Neural cell (in vitro differentiated cells): ENCODE measurements at regions not wholly inside any gene's neighbourhood (a gene's known extent, or its start where the extent isn't known, plus 50 kb on each side); places are given as distances from the start of the nearest gene placed in this dataset.

Experiments
- H2AFZ ChIP-seq: fragments of 200-600, 300-800 bp; sonication (generic), shearing (Covaris generic); 2 replicates; pipeline ENCODE4 v1.6.0; 2014; ENCODE audit warnings: low read depth, mild to moderate bottlenecking, antibody characterized with exemption, low read length, moderate library complexity
- H3F3A ChIP-seq: fragments of 200-600 bp; shearing (Covaris generic); 2 replicates; pipeline ENCODE4 v1.6.1; 2016; ENCODE audit warnings: mild to moderate bottlenecking, moderate library complexity, mixed read lengths, antibody characterized with exemption, low read length; ENCODE audit not compliant: insufficient read depth, poor library complexity, severe bottlenecking
- H3K27ac ChIP-seq: fragments of 200-600, 300-800 bp; sonication (generic), shearing (Covaris generic); 2 replicates; pipeline ENCODE4 v1.5.1; 2014; ENCODE audit warnings: mild to moderate bottlenecking, low read length, moderate library complexity
- H3K27me3 ChIP-seq: fragments of 300-800, 200-600 bp; sonication (generic), shearing (Covaris generic); 2 replicates; pipeline ENCODE4 v1.6.0; 2014; ENCODE audit warnings: mild to moderate bottlenecking, low read depth, low read length, moderate library complexity; ENCODE audit not compliant: insufficient read depth
- H3K36me3 ChIP-seq: fragments of 300-800, 200-600 bp; sonication (generic), shearing (Covaris generic); 2 replicates; pipeline ENCODE4 v1.5.1; 2014; ENCODE audit warnings: mild to moderate bottlenecking, antibody characterized with exemption, low read length, moderate library complexity; ENCODE audit not compliant: insufficient read depth
- H3K4me2 ChIP-seq: fragments of 300-800, 200-600 bp; sonication (generic), shearing (Covaris generic); 2 replicates; pipeline ENCODE4 v1.6.0; 2014; ENCODE audit warnings: mild to moderate bottlenecking, low read length
- H3K4me3 ChIP-seq: fragments of 300-800, 200-600 bp; sonication (generic), shearing (Covaris generic); 2 replicates; pipeline ENCODE4 v1.5.1; 2014; ENCODE audit warnings: mild to moderate bottlenecking, low read length, moderate library complexity
- H3K79me2 ChIP-seq: fragments of 200-600 bp; shearing (Covaris generic); replicated peaks from 2 replicates; pipeline ENCODE4 v1.6.0; 2014; ENCODE audit warnings: mild to moderate bottlenecking, low read length, moderate library complexity; ENCODE audit not compliant: insufficient read depth
- H3K9ac ChIP-seq: fragments of 300-800, 200-600 bp; sonication (generic), shearing (Covaris generic); 2 replicates; pipeline ENCODE4 v1.6.1; 2016; ENCODE audit warnings: mild to moderate bottlenecking, low read length, mixed read lengths
- H3K9me2 ChIP-seq: fragments of 200-600 bp; shearing (Covaris generic); 2 replicates; pipeline ENCODE4 v1.6.1; 2016; ENCODE audit warnings: mild to moderate bottlenecking, low read length, mixed read lengths; ENCODE audit not compliant: insufficient read depth
- H3K9me3 ChIP-seq: fragments of 200-600, 300-800 bp; sonication (generic), shearing (Covaris generic); 2 replicates; pipeline ENCODE4 v1.6.1; 2016; ENCODE audit warnings: mild to moderate bottlenecking, mixed run types, low read length, moderate library complexity, mixed read lengths
- H4K20me1 ChIP-seq: fragments of 200-600 bp; shearing (Covaris generic); 2 replicates; pipeline ENCODE4 v1.6.1; 2016; ENCODE audit warnings: mild to moderate bottlenecking, mixed run types; ENCODE audit not compliant: insufficient read depth
- EP300 ChIP-seq: fragments of 450-650 bp; conservative IDR thresholded peaks from 2 replicates; pipeline ENCODE4 v1.6.1; 2014; ENCODE audit warnings: antibody characterized with exemption, mild to moderate bottlenecking, moderate library complexity; ENCODE audit not compliant: poor library complexity, severe bottlenecking
- EZH2 ChIP-seq: fragments of 200-600, 300-800 bp; shearing (Covaris generic), sonication (generic); IDR thresholded peaks from 2 replicates; pipeline ENCODE4 v1.6.1; 2014; ENCODE audit warnings: antibody characterized with exemption, low read length, borderline replicate concordance, mild to moderate bottlenecking; ENCODE audit not compliant: insufficient read depth, poor library complexity, severe bottlenecking
- MXI1 ChIP-seq: fragments of 450-650 bp; conservative IDR thresholded peaks from 2 replicates; pipeline ENCODE4 v1.6.1; 2014; ENCODE audit warnings: antibody characterized with exemption, mild to moderate bottlenecking; ENCODE audit not compliant: poor library complexity, severe bottlenecking
- POLR2AphosphoS5 ChIP-seq: IDR thresholded peaks from 2 replicates; pipeline ENCODE4 v1.6.1; 2012
- RAD21 ChIP-seq: fragments of 450-650 bp; conservative IDR thresholded peaks from 2 replicates; pipeline ENCODE4 v1.6.1; 2014; ENCODE audit warnings: antibody characterized with exemption, mild to moderate bottlenecking, moderate library complexity
- REST ChIP-seq: IDR thresholded peaks from 2 replicates; pipeline ENCODE4 v1.6.1; 2012; ENCODE audit warnings: borderline replicate concordance
- SMC3 ChIP-seq: fragments of 450-650 bp; conservative IDR thresholded peaks from 2 replicates; pipeline ENCODE4 v1.6.1; 2014; ENCODE audit warnings: antibody characterized with exemption, mild to moderate bottlenecking, moderate library complexity; ENCODE audit not compliant: poor library complexity
- TAF1 ChIP-seq: IDR thresholded peaks from 2 replicates; pipeline ENCODE4 v1.6.1; 2012; ENCODE audit warnings: low read depth
- TF ChIP-seq, protein P1 (sequence below): fragments of 450-650 bp; IDR thresholded peaks from 2 replicates; pipeline ENCODE4 v1.5.1; 2014; ENCODE audit warnings: antibody characterized with exemption, mild to moderate bottlenecking, moderate library complexity; ENCODE audit not compliant: poor library complexity, severe bottlenecking

GRCh38 chr4:18627447-18628005, 606.0 kb upstream of the LCORL start:
- H3K79me2 ChIP-seq: no peaks in the 10 kb centered on the region
- H3F3A ChIP-seq: no peaks in the 10 kb centered on the region
- no peak overlapping the region for H3K9ac ChIP-seq
- no peak overlapping the region for H3K4me2 ChIP-seq
- no peak overlapping the region for H3K27ac ChIP-seq
- H2AFZ ChIP-seq: no peak overlapping the region
- H3K27me3 ChIP-seq: no peaks in the 10 kb centered on the region
- H4K20me1 ChIP-seq: no peaks in the 10 kb centered on the region
- H3K9me3 ChIP-seq: no peaks in the 10 kb centered on the region
- H3K9me2 ChIP-seq: no peaks in the 10 kb centered on the region
- H3K4me3 ChIP-seq: no peak overlapping the region
- TF ChIP-seq EP300: no peak
- TF ChIP-seq SMC3: no peak
- no peak for TF ChIP-seq POLR2AphosphoS5
- no peak for TF ChIP-seq MXI1
- TF ChIP-seq TAF1: no peak
- TF ChIP-seq REST: no peak
- no peak for TF ChIP-seq RAD21
- TF ChIP-seq, protein P1, sequence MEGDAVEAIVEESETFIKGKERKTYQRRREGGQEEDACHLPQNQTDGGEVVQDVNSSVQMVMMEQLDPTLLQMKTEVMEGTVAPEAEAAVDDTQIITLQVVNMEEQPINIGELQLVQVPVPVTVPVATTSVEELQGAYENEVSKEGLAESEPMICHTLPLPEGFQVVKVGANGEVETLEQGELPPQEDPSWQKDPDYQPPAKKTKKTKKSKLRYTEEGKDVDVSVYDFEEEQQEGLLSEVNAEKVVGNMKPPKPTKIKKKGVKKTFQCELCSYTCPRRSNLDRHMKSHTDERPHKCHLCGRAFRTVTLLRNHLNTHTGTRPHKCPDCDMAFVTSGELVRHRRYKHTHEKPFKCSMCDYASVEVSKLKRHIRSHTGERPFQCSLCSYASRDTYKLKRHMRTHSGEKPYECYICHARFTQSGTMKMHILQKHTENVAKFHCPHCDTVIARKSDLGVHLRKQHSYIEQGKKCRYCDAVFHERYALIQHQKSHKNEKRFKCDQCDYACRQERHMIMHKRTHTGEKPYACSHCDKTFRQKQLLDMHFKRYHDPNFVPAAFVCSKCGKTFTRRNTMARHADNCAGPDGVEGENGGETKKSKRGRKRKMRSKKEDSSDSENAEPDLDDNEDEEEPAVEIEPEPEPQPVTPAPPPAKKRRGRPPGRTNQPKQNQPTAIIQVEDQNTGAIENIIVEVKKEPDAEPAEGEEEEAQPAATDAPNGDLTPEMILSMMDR: no peak
- no peak for TF ChIP-seq EZH2
- no peaks in the 10 kb centered on the region for H3K36me3 ChIP-seq

GRCh38 chr4:18626996-18627395, 605.4 kb upstream of the LCORL start:
- no peaks in the 10 kb centered on the region for H3K79me2 ChIP-seq
- no peaks in the 10 kb centered on the region for H3K9me3 ChIP-seq
- no peaks in the 10 kb centered on the region for H3K36me3 ChIP-seq
- no peaks in the 10 kb centered on the region for H3K27me3 ChIP-seq
- no peaks in the 10 kb centered on the region for H3F3A ChIP-seq
- H3K9ac ChIP-seq: no peak overlapping the region
- no peak overlapping the region for H3K27ac ChIP-seq
- no peaks in the 10 kb centered on the region for H3K9me2 ChIP-seq
- no peaks in the 10 kb centered on the region for H4K20me1 ChIP-seq
- no peak for TF ChIP-seq POLR2AphosphoS5
- no peak for TF ChIP-seq SMC3
- no peak for TF ChIP-seq MXI1
- TF ChIP-seq EP300: no peak
- TF ChIP-seq, protein P1: no peak
- no peak for TF ChIP-seq REST
- TF ChIP-seq RAD21: no peak
- TF ChIP-seq TAF1: no peak
- no peak for TF ChIP-seq EZH2
- no peak overlapping the region for H3K4me3 ChIP-seq
- H3K4me2 ChIP-seq: no peak overlapping the region
- no peak overlapping the region for H2AFZ ChIP-seq
